GM21576 (cell line): ENCODE measurements at regions not wholly inside any gene's neighbourhood (a gene's known extent, or its start where the extent isn't known, plus 50 kb on each side); places are given as distances from the start of the nearest gene placed in this dataset.
"Not testable (repeated sequence)": the region's sequence is repeated elsewhere in the genome, so short reads cannot be mapped to it uniquely, and the experiment has no call there.

Experiments
- ATAC-seq: cut with Tn5 transposase; IDR thresholded peaks from one replicate; pipeline ENCODE4 v1.9.1; 2021; ENCODE audit warnings: mild to moderate bottlenecking, moderate library complexity; ENCODE audit not compliant: unreplicated experiment

DNA sequence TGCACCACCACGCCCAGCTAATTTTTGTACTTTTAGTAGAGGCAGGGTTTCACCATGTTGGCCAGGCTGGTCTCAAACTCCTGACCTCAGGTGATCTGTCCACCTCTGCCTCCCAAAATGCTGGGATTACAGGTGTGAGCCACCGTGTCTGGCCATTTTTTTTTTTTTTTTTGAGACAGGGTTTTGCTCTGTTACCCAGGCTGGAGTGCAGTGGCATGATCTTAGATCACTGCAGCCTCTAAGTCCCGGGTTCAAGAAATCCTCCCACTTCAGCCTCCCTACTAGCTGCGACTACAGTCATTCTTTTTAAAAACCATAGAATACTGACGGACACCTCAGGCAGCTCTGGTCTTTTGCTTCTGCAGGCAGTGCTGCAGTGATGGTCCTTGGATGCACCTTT is 54.9 kb upstream of the PTPN1 start:
- not testable (repeated sequence) for ATAC-seq

DNA sequence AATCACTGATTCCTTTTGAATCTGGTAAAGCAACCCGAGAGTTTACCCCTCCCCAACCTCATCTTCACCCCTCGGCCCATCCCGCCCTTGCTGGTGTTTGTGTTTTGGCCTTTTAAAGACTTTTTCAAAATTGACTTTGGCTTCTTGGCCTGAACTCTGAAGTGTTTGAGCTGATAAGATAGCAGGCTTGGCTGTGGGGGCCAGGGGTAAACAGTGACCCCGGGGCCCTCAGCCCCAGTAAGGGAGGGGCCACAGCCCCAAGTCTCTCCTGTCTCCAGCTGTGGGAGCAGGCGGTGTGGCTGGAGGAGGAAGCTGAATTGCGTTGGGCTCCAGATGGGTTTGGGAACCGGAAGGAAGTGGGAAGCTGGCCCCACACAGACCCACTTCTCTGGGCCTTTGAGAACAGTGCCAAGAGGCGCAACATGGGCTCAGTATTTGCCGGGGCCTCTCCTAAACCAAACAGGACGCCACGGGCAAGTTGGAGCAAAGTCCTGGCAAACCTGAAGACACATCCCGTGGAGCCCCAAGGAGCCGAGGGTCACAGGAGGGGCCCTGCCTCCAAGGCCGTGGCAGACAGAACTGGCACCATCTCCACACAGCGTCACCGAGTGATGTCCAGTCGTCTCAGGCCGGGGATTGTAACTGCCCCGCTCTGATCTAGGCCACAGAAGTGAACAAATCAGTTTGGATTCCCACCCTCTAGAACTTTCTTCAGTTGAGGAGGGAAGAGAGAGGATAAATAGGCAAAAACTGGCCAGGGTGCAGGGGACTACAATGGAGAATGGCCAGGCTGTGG is 54.3 kb upstream of the PTPN1 start:
- ATAC-seq = no peak

DNA sequence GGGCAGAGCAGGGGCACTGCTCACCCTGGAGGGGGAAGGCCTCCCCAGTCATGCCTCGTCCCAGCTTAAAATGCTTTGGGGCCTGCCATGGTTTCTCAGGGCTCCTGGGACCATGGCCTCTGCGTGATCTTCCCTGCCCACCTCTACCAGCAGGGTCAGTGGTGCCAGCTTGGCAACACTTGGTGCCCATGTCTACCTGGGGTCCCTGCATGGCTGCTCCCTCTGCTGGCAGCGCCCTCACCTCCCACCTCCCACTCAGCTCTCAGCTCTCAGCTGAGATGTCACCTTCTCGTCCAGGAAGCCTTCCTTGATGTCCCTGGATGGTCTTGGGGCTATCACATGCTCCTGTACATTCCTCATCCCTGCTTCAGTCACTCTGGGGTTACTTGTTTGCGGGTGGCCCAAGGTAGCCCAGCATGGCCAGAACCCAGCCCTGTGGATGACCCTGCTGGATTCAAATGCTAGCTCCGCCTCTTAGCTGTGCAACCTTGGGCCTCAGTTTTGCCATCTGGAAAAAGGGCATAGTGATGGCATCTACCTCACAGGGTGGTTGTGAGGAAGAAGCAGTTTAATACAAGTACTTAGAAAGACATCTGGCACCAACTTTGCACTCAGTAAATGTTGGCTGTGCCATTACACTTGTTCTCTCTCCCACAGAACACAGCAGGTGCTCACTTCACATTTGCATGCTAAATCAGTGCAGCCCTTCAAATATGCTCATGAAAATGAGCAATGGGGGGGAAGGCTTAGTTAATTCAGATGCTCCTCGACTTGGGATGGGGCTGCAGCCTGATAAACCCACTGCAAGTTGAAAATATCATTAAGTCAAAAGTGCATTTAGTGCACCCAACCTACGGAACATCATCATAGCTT is 53.5 kb upstream of the PTPN1 start:
- ATAC-seq = no peak

DNA sequence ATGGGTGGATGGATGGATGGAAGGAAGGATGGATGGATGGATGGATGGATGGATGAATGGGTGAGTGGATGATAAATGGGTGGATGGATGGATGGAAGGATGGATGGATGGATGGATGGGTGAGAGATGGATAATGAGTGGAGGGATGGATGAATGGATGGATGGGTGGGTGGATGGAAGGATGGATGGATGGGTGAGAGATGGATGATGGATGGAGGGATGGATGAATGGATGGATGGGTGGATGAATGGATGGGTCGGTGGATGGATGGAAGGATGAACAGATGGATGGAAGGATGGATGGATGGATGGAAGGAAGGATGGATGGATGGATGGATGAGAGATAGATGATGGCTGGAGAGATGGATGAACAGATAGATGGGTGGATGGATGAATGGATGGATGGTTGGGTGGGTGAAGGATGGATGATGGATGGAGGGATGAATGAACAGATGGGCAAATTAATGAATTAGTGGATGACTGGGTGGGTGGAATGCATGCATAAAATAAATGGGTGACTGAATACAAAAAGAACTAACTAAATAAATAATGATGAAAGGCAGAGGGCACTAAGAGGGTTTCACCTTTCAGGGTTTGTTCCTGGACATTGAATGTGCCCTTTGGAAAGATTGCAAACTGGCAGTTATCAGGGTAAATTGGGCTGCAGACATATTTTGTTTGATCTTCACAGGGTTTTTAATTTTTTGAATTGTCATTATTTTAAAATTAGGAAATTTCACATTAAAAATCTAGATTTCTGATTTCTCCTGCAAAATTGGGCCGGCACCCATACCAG is 50.9 kb upstream of the PTPN1 start:
- ATAC-seq = no peak

DNA sequence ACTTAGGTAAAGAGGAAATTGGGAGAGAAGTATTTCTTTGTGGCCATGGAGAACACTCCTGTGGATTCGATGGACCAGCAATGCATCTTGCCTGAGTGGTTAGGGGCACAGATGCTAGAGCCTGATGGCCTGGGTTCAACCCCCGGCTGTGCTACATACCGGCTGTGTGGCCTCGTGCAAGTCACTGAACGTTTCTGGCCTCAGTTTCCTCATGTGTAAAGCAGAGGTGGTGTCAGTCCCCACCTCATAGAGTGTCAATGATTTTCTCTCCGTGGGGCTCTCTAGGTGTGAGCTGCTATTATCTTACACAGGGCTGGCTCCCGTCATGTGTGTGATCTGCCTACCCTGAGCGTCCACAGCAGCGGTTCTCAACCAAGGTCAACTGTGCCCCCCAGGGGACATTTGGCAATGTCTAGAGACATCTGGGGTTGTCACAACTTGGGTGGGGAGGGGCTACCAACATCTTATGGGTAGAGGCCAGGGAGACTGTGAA is 50.0 kb upstream of the PTPN1 start:
- ATAC-seq = no peak
